ENCODE measurements at regions not wholly inside any gene's neighbourhood (a gene's known extent, or its start where the extent isn't known, plus 50 kb on each side); places are given as distances from the start of the nearest gene placed in this dataset.

DNA sequence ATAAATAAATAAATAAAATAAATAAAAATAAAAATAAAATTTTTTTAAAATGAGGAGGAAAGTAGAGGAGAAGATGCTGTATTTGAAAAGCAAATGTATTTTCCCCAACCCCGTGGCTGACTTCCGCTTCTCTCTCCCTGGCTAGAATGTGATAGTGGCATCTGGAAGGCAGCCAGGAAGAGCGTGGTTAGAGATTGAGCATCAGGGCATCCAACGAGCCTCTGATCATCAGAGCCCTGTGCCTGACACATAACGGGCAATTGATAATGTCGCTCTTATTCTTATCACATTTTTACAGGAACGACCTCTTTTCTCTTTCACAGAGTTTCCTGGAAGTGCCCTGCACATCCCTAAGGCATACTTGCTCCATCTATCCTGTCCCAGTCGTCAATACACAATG is 496.9 kb upstream of the TMEM132C start:
- DNase-seq (ENCODE audit: low read depth, low spot score), result no peak
- TF ChIP-seq, protein P1, sequence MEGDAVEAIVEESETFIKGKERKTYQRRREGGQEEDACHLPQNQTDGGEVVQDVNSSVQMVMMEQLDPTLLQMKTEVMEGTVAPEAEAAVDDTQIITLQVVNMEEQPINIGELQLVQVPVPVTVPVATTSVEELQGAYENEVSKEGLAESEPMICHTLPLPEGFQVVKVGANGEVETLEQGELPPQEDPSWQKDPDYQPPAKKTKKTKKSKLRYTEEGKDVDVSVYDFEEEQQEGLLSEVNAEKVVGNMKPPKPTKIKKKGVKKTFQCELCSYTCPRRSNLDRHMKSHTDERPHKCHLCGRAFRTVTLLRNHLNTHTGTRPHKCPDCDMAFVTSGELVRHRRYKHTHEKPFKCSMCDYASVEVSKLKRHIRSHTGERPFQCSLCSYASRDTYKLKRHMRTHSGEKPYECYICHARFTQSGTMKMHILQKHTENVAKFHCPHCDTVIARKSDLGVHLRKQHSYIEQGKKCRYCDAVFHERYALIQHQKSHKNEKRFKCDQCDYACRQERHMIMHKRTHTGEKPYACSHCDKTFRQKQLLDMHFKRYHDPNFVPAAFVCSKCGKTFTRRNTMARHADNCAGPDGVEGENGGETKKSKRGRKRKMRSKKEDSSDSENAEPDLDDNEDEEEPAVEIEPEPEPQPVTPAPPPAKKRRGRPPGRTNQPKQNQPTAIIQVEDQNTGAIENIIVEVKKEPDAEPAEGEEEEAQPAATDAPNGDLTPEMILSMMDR (IDR thresholded peaks at IDR 0.05; ENCODE audit: low read depth, low read length), result no peak
- CTCF ChIA-PET, result no interaction called here
- H3K27me3 ChIP-seq (ENCODE audit: control insufficient read depth, insufficient read depth, low read length), result no peaks in the 10 kb centered on the region
- peaks cover 47% of the 10 kb centered on the region for H3K9me3 ChIP-seq (ENCODE audit: control insufficient read depth, insufficient read depth, low read length)
- no peak overlapping the region for H3K4me3 ChIP-seq (ENCODE audit: low read depth, low read length)
- H3K27ac ChIP-seq (ENCODE audit: low read depth, low read length), result no peak overlapping the region
- POLR2A ChIA-PET, result no interaction called here

DNA sequence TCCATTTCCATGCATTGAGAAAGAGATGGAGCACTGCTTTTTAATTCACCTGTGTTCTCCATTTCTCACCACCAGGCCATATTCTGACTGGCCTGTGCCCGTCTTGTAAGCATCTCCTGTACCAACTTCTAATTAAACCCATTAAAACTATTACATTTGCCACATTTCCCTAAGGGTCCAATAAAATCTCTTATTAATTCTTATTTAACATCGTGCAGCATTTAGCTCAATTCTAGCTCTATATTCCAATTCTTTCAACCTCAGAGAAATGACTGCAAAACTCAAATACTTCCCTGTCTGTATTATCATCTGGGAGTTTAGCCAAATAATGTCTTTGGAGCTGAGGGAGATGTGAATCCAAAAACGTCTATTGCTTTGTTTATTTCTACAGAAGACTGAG is 495.4 kb upstream of the TMEM132C start:
- ChIA-PET CTCF (no interaction called here), POLR2A (no interaction called here)
- no peak overlapping the region for H3K27ac ChIP-seq (ENCODE audit: low read depth, low read length)
- no peak overlapping the region for H3K4me3 ChIP-seq (ENCODE audit: low read depth, low read length)
- peaks cover 44% of the 10 kb centered on the region for H3K9me3 ChIP-seq (ENCODE audit: control insufficient read depth, insufficient read depth, low read length)
- H3K27me3 ChIP-seq (ENCODE audit: control insufficient read depth, insufficient read depth, low read length), result no peaks in the 10 kb centered on the region
- TF ChIP-seq, protein P1 (IDR thresholded peaks at IDR 0.05; ENCODE audit: low read depth, low read length), result no peak
- no peak for DNase-seq (ENCODE audit: low read depth, low spot score)

DNA sequence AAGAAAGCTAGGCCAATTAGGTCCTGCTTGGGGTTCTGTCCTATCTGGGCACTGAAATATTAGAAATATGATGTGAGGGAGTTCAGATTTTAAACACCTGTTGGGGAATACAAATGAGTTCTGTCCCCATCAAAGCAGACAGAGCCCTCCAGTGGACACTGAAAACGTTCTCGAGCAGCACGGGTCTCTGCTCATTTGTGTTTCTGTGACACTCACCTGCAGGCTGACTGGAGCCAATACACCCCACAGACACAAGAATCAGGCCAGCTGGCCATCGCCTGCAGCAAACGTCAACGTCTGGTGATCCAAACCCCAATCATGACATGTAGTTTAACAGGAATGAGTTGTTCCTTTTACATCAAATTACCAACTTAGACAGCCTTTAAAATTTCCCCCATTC is 493.4 kb upstream of the TMEM132C start:
- Histone ChIP-seq H3K27ac (ENCODE audit: low read depth, low read length) (no peak overlapping the region), H3K4me3 (ENCODE audit: low read depth, low read length) (no peak overlapping the region), H3K9me3 (ENCODE audit: control insufficient read depth, insufficient read depth, low read length) (peaks cover 49% of the 10 kb centered on the region), H3K27me3 (ENCODE audit: control insufficient read depth, insufficient read depth, low read length) (no peaks in the 10 kb centered on the region)
- TF ChIP-seq, protein P1 (IDR thresholded peaks at IDR 0.05; ENCODE audit: low read depth, low read length), result no peak
- no peak for DNase-seq (ENCODE audit: low read depth, low spot score)
- ChIA-PET CTCF (no interaction called here), POLR2A (no interaction called here)

DNA sequence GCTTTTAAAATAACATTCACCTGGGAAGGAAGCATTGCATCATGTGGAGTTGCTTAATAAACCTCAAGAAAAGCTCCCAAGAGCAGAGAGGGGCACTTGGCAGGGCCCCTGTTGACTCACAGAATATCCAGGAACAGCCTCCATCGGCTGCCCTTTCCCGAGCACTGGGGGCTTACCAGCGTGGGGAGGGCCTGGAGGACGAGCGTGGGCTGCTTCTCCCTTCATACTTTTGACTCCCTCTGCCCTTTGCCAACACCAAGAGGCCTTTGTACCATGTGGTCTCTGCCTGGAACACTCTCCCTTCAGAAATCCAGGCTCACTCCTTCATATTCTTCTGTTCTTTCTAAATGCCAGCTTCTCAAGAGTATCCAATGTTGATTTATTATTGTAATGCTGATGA is 492.1 kb upstream of the TMEM132C start:
- no peak for DNase-seq (ENCODE audit: low read depth, low spot score)
- H3K27ac ChIP-seq (ENCODE audit: low read depth, low read length), result no peak overlapping the region
- TF ChIP-seq, protein P1 (IDR thresholded peaks at IDR 0.05; ENCODE audit: low read depth, low read length), result no peak
- no peaks in the 10 kb centered on the region for H3K27me3 ChIP-seq (ENCODE audit: control insufficient read depth, insufficient read depth, low read length)
- ChIA-PET CTCF (no interaction called here), POLR2A (no interaction called here)
- H3K4me3 ChIP-seq (ENCODE audit: low read depth, low read length), result no peak overlapping the region
- peaks cover 46% of the 10 kb centered on the region for H3K9me3 ChIP-seq (ENCODE audit: control insufficient read depth, insufficient read depth, low read length)

DNA sequence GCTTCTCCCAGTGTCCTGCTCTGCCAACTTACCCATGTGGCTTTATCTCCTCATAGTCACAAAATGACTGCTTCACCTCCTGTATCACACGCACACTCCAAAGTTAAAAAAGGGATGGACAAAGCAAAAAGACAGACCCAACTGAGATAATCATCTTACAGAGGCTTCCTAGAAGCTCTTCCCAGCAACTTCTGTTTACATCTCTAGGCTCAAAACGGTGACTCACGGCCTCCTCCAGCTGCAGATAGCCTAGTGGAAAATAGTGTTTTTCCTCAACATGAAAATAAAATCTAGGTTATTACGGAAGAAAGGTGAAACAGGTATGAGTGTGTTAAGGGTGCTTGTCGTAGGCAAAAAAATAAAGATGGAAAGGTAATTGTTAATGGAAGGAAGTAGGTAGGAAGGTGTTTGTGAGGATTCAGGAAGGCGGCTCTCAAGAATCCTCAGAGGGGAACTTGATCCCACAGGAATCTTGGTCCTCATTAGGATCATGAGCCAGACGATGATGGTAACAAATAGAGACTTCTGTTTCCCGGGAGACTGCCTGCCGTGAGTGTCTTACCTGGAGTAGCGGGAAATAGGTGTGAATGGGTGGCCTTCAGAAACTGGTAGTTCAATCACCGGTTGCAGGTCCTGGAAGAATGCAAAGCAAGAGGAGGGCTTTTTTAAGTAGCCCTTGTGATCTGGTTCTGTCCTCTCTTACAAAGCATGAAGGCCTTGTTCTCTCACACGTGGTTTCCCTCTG is 487.5 kb upstream of the TMEM132C start:
- Histone ChIP-seq H3K27me3 (ENCODE audit: control insufficient read depth, insufficient read depth, low read length) (no peaks in the 10 kb centered on the region), H3K9me3 (ENCODE audit: control insufficient read depth, insufficient read depth, low read length) (peaks cover 23% of the 10 kb centered on the region), H3K27ac (ENCODE audit: low read depth, low read length) (no peak overlapping the region), H3K4me3 (ENCODE audit: low read depth, low read length) (no peak overlapping the region)
- TF ChIP-seq, protein P1 (IDR thresholded peaks at IDR 0.05; ENCODE audit: low read depth, low read length), result no peak
- CTCF ChIA-PET, result no interaction called here
- POLR2A ChIA-PET, result no interaction called here
- DNase-seq (ENCODE audit: low read depth, low spot score), result no peak
